Stimulated activated CD4-positive, alpha-beta T cell treated with anti-CD3 and anti-CD28 coated beads, Interleukin-4, amount 100 ng/mL, for 48 hours (primary cell): ENCODE measurements at regions not wholly inside any gene's neighbourhood (a gene's known extent, or its start where the extent isn't known, plus 50 kb on each side); places are given as distances from the start of the nearest gene placed in this dataset.
A peak's percentile ranks its signal among the peaks of the same experiment; 100 is the strongest.

Experiments used
- DNase-seq, 2 donors: peaks; one replicate each; pipeline ENCODE4 v3.0.0-alpha.2; 2020; ENCODE audit warnings: low read depth in 2 of 2

GRCh38 chr11:8799273-8799672, 111.7 kb upstream of the AKIP1 start:
- no peak for DNase-seq

GRCh38 chr11:8800520-8801110, 110.4 kb upstream of the AKIP1 start:
- no peak for DNase-seq

GRCh38 chr11:8801121-8801520, 109.9 kb upstream of the AKIP1 start:
- DNase-seq: no peak

- no peak for DNase-seq
These were observed 108.7 kb upstream of the AKIP1 start for GRCh38 chr11:8802251-8802650.

- DNase-seq: no peak
These were observed 107.0 kb upstream of the AKIP1 start for GRCh38 chr11:8803973-8804372.

- DNase-seq: no peak
These were observed 105.7 kb upstream of the AKIP1 start for GRCh38 chr11:8805296-8805695.

GRCh38 chr11:8806974-8807373, 104.0 kb upstream of the AKIP1 start:
- DNase-seq: no peak

GRCh38 chr11:8807544-8808225, 103.3 kb upstream of the AKIP1 start:
- no peak for DNase-seq

- no peak for DNase-seq
These were observed 102.8 kb upstream of the AKIP1 start for GRCh38 chr11:8808226-8808585.

- DNase-seq: no peak
These were observed 101.6 kb upstream of the AKIP1 start for GRCh38 chr11:8809241-8809938.

- DNase-seq: no peak
These were observed 101.0 kb upstream of the AKIP1 start for GRCh38 chr11:8809939-8810539.

GRCh38 chr11:8810540-8811301, 100.3 kb upstream of the AKIP1 start:
- no peak for DNase-seq

GRCh38 chr11:8811571-8811970, 99.4 kb upstream of the AKIP1 start:
- DNase-seq: no peak

GRCh38 chr11:8812438-8812837, 98.6 kb upstream of the AKIP1 start:
- DNase-seq: no peak

GRCh38 chr11:8813658-8814057, 97.3 kb upstream of the AKIP1 start:
- DNase-seq: peak; percentile 53 to 58

GRCh38 chr11:8814209-8814922, 96.6 kb upstream of the AKIP1 start:
- no peak for DNase-seq

- DNase-seq: no peak
These were observed 96.1 kb upstream of the AKIP1 start for GRCh38 chr11:8814923-8815240.

GRCh38 chr11:8818421-8818820, 92.6 kb upstream of the AKIP1 start:
- no peak for DNase-seq

- DNase-seq: no peak
These were observed 90.6 kb upstream of the AKIP1 start for GRCh38 chr11:8820401-8820800.

GRCh38 chr11:8822469-8822868, 88.5 kb upstream of the AKIP1 start:
- DNase-seq: no peak

GRCh38 chr11:8823174-8823742, 87.7 kb upstream of the AKIP1 start:
- DNase-seq: no peak
